ENCODE measurements at regions not wholly inside any gene's neighbourhood (a gene's known extent, or its start where the extent isn't known, plus 50 kb on each side); places are given as distances from the start of the nearest gene placed in this dataset.

DNA sequence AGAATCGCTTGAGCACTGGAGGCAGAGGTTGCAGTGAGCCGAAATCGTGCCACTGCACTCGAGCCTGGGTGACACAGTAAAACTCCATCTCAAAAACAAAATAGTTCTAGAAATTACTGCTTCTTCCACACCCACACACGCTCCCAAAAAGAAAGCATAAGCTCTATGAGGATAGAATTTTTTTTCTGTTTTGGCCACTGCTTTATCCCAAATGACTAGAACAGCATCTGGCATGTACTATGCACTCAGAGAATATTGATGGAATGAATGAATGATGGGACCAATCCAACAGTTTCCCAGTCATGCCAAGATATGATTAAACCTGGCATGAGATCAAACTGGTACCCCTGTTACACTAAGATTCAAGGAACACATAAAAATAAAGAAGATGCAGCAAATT is 455.4 kb upstream of the CHAC2 start:
- no peaks in the 10 kb centered on the region for H3K9me3 ChIP-seq (ENCODE audit: low read depth)
- H3K79me2 ChIP-seq: no peaks in the 10 kb centered on the region
- H3K4me1 ChIP-seq (ENCODE audit: insufficient read depth): no peaks in the 10 kb centered on the region
- WGBS (ENCODE audit: low lambda C conversion rate, missing lambda C conversion rate): 88% methylated on average over 5 of the region's 5 CpGs
- H3K27me3 ChIP-seq: no peaks in the 10 kb centered on the region
- no peaks in the 10 kb centered on the region for H3K36me3 ChIP-seq (replicated peaks; ENCODE audit: insufficient read depth, low read depth)
- no peaks in the 10 kb centered on the region for H4K20me1 ChIP-seq (ENCODE audit: insufficient read depth, poor library complexity, severe bottlenecking)
- H3K4me3 ChIP-seq: no peak overlapping the region
- H3K4me2 ChIP-seq: no peak overlapping the region
- no peak for DNase-seq (ENCODE audit: low spot score)
- TF ChIP-seq, protein P1, sequence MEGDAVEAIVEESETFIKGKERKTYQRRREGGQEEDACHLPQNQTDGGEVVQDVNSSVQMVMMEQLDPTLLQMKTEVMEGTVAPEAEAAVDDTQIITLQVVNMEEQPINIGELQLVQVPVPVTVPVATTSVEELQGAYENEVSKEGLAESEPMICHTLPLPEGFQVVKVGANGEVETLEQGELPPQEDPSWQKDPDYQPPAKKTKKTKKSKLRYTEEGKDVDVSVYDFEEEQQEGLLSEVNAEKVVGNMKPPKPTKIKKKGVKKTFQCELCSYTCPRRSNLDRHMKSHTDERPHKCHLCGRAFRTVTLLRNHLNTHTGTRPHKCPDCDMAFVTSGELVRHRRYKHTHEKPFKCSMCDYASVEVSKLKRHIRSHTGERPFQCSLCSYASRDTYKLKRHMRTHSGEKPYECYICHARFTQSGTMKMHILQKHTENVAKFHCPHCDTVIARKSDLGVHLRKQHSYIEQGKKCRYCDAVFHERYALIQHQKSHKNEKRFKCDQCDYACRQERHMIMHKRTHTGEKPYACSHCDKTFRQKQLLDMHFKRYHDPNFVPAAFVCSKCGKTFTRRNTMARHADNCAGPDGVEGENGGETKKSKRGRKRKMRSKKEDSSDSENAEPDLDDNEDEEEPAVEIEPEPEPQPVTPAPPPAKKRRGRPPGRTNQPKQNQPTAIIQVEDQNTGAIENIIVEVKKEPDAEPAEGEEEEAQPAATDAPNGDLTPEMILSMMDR (IDR thresholded peaks at IDR 0.05; ENCODE audit: poor library complexity): no peak
- H3K9me2 ChIP-seq (replicated peaks; ENCODE audit: insufficient read depth): no peaks in the 10 kb centered on the region
- H3K27ac ChIP-seq: no peak overlapping the region
- no peak overlapping the region for H2AFZ ChIP-seq

DNA sequence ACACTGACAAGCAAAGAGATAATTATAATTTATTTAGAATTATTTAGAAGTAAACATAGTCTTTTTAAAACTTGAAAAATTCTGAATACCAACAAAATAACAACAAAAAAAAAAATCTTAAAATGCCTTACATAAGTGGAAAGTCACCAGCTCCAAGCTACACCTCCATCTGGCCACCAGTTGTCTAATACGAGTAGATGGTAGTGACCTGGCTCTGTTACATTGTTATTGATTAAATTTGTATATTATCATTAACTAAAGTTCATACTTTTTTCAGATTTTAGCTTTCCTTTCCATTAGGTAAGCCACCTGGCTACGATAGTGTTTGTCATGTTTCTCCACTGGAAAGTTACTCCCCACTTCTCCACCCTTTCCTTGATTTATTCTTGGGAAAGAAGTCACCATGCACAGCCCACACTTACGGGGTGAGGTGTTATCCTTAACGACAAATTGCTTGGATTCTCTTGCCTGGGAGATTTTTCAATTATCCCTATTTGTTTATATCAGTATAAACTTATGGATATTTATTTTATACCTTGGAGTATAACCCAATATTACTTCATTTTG is 464.5 kb upstream of the CHAC2 start:
- TF ChIP-seq EZH2 (IDR thresholded peaks at IDR 0.05; ENCODE audit: borderline replicate concordance) (no peak), EZH2phosphoT487 (IDR thresholded peaks at IDR 0.05; ENCODE audit: low read depth, severe bottlenecking, unreplicated experiment) (no peak)
- TF ChIP-seq, protein P1 (IDR thresholded peaks at IDR 0.05; ENCODE audit: poor library complexity): no peak
- Histone ChIP-seq H3K9me3 (ENCODE audit: low read depth) (no peaks in the 10 kb centered on the region), H3K4me1 (ENCODE audit: insufficient read depth) (no peaks in the 10 kb centered on the region), H3K79me2 (no peaks in the 10 kb centered on the region), H3K4me2 (no peak overlapping the region), H4K20me1 (ENCODE audit: insufficient read depth, poor library complexity, severe bottlenecking) (no peaks in the 10 kb centered on the region), H3K27me3 (no peaks in the 10 kb centered on the region), H3K4me3 (no peak overlapping the region), H3K36me3 (replicated peaks; ENCODE audit: insufficient read depth, low read depth) (no peaks in the 10 kb centered on the region), H3K9me2 (replicated peaks; ENCODE audit: insufficient read depth) (no peaks in the 10 kb centered on the region), H3K27ac (no peak overlapping the region), H2AFZ (no peak overlapping the region)
- DNase-seq (ENCODE audit: low spot score): no peak
- WGBS (ENCODE audit: low lambda C conversion rate, missing lambda C conversion rate): 71% methylated on average over 4 of the region's 4 CpGs

DNA sequence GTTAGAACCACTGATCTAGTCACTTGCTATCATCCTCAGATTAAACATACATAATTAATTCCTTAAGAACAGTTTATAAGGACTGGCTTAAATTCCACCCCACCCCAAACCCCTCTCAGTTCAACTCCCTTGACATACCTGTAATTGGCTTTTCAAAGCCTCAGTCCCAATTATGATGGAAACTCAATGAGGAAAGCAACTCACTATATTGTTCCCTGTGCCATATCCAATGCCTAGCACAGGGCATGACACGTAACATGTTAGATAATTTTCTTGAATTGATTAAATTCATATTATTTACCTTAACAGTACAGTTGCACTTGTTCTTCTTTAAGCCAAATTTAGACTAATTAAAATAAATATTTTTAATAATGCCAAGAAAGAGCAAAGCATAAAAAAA is 465.1 kb upstream of the CHAC2 start:
- WGBS (ENCODE audit: low lambda C conversion rate, missing lambda C conversion rate): 85% methylated on average over 1 of the region's 1 CpG
- Histone ChIP-seq H3K4me2 (no peak overlapping the region), H3K27ac (no peak overlapping the region), H4K20me1 (ENCODE audit: insufficient read depth, poor library complexity, severe bottlenecking) (no peaks in the 10 kb centered on the region), H3K79me2 (no peaks in the 10 kb centered on the region), H3K4me3 (no peak overlapping the region), H3K27me3 (no peaks in the 10 kb centered on the region), H3K9me3 (ENCODE audit: low read depth) (no peaks in the 10 kb centered on the region), H2AFZ (no peak overlapping the region), H3K4me1 (ENCODE audit: insufficient read depth) (no peaks in the 10 kb centered on the region), H3K9me2 (replicated peaks; ENCODE audit: insufficient read depth) (no peaks in the 10 kb centered on the region), H3K36me3 (replicated peaks; ENCODE audit: insufficient read depth, low read depth) (no peaks in the 10 kb centered on the region)
- DNase-seq (ENCODE audit: low spot score): no peak
- no peak for TF ChIP-seq EZH2phosphoT487 (IDR thresholded peaks at IDR 0.05; ENCODE audit: low read depth, severe bottlenecking, unreplicated experiment)
- no peak for TF ChIP-seq EZH2 (IDR thresholded peaks at IDR 0.05; ENCODE audit: borderline replicate concordance)
- TF ChIP-seq, protein P1 (IDR thresholded peaks at IDR 0.05; ENCODE audit: poor library complexity): no peak
